GM12891 (cell line): ENCODE measurements at regions not wholly inside any gene's neighbourhood (a gene's known extent, or its start where the extent isn't known, plus 50 kb on each side); places are given as distances from the start of the nearest gene placed in this dataset.

ENCODE experiments used
- POLR2A ChIP-seq: IDR thresholded peaks from 2 replicates; pipeline ENCODE4 v1.6.1; 2011; ENCODE audit warnings: low read depth, low read length, control low read depth
- POLR2AphosphoS5 ChIP-seq: IDR thresholded peaks from 2 replicates; pipeline ENCODE4 v1.6.1; 2011; ENCODE audit warnings: low read depth, low read length, control low read depth
- SPI1 ChIP-seq: IDR thresholded peaks from 2 replicates; pipeline ENCODE4 v1.6.1; 2011; ENCODE audit warnings: low read depth, low read length, control low read depth

GRCh38 chr3:170801597-170801996 lies 68.4 kb downstream of the RPL22L1 start:
- TF ChIP-seq POLR2A (no peak), POLR2AphosphoS5 (no peak), SPI1 (no peak)
